ENCODE measurements at regions not wholly inside any gene's neighbourhood (a gene's known extent, or its start where the extent isn't known, plus 50 kb on each side); places are given as distances from the start of the nearest gene placed in this dataset.
"Not testable (repeated sequence)": the region's sequence is repeated elsewhere in the genome, so short reads cannot be mapped to it uniquely, and the experiment has no call there.

- TF ChIP-seq EZH2 (IDR thresholded peaks at IDR 0.05; ENCODE audit: insufficient read depth, poor library complexity, severe bottlenecking); EZH2phosphoT487 (IDR thresholded peaks at IDR 0.05; ENCODE audit: insufficient read depth, low read depth): not testable (repeated sequence)
These were observed 491.0 kb downstream of the MED13L start for GRCh38 chr12:115786490-115786889.

Data from GM23248 (cell line).